ENCODE measurements at regions not wholly inside any gene's neighbourhood (a gene's known extent, or its start where the extent isn't known, plus 50 kb on each side); places are given as distances from the start of the nearest gene placed in this dataset.

- no peak for TF ChIP-seq CHD7 (IDR thresholded peaks at IDR 0.05; ENCODE audit: insufficient replicate concordance, low read length)
- TF ChIP-seq TEAD4 (IDR thresholded peaks at IDR 0.05; ENCODE audit: low read depth, low read length): no peak
- no peak for TF ChIP-seq SRF (IDR thresholded peaks at IDR 0.05; ENCODE audit: low read depth, low read length)
- TF ChIP-seq ATF2 (IDR thresholded peaks at IDR 0.05; ENCODE audit: low read length): no peak
Observed at GRCh38 chr3:160130071-160130470, 95.2 kb upstream of the C3orf80 start (continued).

All from H1 (cell line).